ENCODE measurements at regions not wholly inside any gene's neighbourhood (a gene's known extent, or its start where the extent isn't known, plus 50 kb on each side); places are given as distances from the start of the nearest gene placed in this dataset.

GRCh38 chr13:82118589-82118988 lies 1763.7 kb downstream of the SLITRK1 start:
- no peak for TF ChIP-seq CTCF (IDR thresholded peaks at IDR 0.05; ENCODE audit: extremely low read depth in 1 of 2, insufficient read depth in 1 of 2, low read depth in 1 of 2, low read length in 2 of 2)
- TF ChIP-seq POLR2A (IDR thresholded peaks at IDR 0.05; ENCODE audit: low read depth, low read length), result no peak
- no peak for TF ChIP-seq EZH2 (IDR thresholded peaks at IDR 0.05; ENCODE audit: borderline replicate concordance, low read depth, low read length, severe bottlenecking)
- no peak for TF ChIP-seq POLR2AphosphoS5 (IDR thresholded peaks at IDR 0.05; ENCODE audit: insufficient read depth, low read depth, low read length)
- TF ChIP-seq MYC (IDR thresholded peaks at IDR 0.05; ENCODE audit: low read depth, low read length), result no peak
- no peak for TF ChIP-seq MAX (IDR thresholded peaks at IDR 0.05; ENCODE audit: insufficient read depth, insufficient read length)

All from endothelial cell of umbilical vein (primary cell).